Activated naive CD4-positive, alpha-beta T cell treated with anti-CD3 and anti-CD28 coated beads, Interleukin-2, amount 50 U/mL, for 24 hours (primary cell): ENCODE measurements at regions not wholly inside any gene's neighbourhood (a gene's known extent, or its start where the extent isn't known, plus 50 kb on each side); places are given as distances from the start of the nearest gene placed in this dataset.

Source experiments
- H3K27ac Mint-ChIP-seq: one replicate; pipeline ENCODE4 v1.8.0; 2021; ENCODE audit warnings: mild to moderate bottlenecking, mixed read lengths
- H3K27me3 Mint-ChIP-seq: one replicate; pipeline ENCODE4 v1.8.0; 2021; ENCODE audit warnings: mixed read lengths
- H3K36me3 Mint-ChIP-seq: one replicate; pipeline ENCODE4 v1.8.0; 2021; ENCODE audit warnings: mixed read lengths
- H3K4me1 Mint-ChIP-seq: one replicate; pipeline ENCODE4 v1.8.0; 2021; ENCODE audit warnings: mixed read lengths
- H3K4me3 Mint-ChIP-seq: one replicate; pipeline ENCODE4 v1.8.0; 2021; ENCODE audit warnings: mild to moderate bottlenecking, mixed read lengths
- H3K9me3 Mint-ChIP-seq: one replicate; pipeline ENCODE4 v1.8.0; 2021; ENCODE audit warnings: mixed read lengths

DNA sequence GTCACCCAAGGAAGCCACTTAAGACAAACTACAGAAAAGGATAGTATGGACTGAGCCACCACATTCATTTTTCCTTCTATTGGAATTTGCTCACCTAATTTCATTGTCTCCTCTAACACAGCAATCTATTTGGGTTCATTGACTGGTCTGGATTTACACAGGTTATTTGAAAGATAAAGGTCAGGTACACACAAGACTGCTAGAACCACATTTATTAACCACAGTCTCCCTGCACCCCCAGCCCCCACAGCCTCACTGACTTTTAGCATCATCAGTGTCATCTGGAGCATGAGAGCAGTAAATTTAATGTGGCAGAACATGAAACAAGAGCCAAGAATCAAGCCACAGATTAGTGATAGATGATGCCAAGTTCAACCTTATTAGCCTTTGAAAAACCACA is 226.9 kb upstream of the GYPC start:
- Mint-ChIP-seq H3K27ac (no peak overlapping the region), H3K9me3 (no peaks in the 10 kb centered on the region), H3K36me3 (no peaks in the 10 kb centered on the region), H3K4me3 (no peak overlapping the region), H3K27me3 (peaks cover 4% of the 10 kb centered on the region), H3K4me1 (no peaks in the 10 kb centered on the region)

GRCh38 chr2:126431136-126431535 is 224.8 kb upstream of the GYPC start:
- no peaks in the 10 kb centered on the region for H3K9me3 Mint-ChIP-seq
- H3K36me3 Mint-ChIP-seq = no peaks in the 10 kb centered on the region
- H3K27ac Mint-ChIP-seq = no peak overlapping the region
- peaks cover 2% of the 10 kb centered on the region for H3K27me3 Mint-ChIP-seq
- no peak overlapping the region for H3K4me3 Mint-ChIP-seq
- no peaks in the 10 kb centered on the region for H3K4me1 Mint-ChIP-seq

DNA sequence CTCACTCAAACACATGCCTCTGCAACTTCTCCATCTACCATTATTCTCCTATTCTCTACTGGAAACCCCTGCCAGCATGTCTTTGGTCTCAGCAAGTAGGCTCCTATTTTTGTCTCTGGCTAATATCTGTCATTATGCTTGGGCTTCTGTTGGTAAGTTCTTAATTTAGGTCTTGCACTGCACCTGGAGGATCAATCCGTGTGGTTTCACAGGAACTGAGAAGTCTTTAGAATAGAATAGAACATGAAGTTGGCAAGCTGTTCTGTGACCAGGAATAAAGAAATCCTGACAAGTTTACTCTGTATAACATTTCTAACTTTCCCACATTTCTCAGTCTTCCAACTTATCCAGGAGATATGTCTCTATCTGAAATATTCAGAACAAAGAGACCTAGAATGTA is 219.5 kb upstream of the GYPC start:
- H3K4me1 Mint-ChIP-seq = no peaks in the 10 kb centered on the region
- no peak overlapping the region for H3K27ac Mint-ChIP-seq
- no peaks in the 10 kb centered on the region for H3K36me3 Mint-ChIP-seq
- no peak overlapping the region for H3K4me3 Mint-ChIP-seq
- H3K9me3 Mint-ChIP-seq = no peaks in the 10 kb centered on the region
- peaks cover 3% of the 10 kb centered on the region for H3K27me3 Mint-ChIP-seq

DNA sequence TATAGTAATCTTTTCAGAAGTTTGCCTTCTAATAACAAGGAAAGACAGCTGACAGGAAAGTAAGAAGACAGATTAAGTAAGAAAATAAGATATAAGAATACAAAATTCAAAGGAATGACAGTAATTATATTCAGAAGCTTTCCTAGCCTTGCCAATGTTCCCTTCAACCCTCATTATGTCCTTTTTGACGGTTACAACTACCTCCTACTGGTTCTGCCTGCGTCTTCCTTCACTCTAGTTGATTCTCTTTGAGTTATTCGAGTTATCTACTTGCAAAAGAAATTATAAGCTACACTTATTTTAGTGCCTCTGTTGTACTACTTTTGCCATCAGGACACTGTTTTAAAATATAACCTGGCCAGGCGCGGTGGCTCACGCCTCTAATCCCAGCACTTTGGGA is 218.9 kb upstream of the GYPC start:
- Mint-ChIP-seq H3K27ac (no peak overlapping the region), H3K4me3 (no peak overlapping the region)

DNA sequence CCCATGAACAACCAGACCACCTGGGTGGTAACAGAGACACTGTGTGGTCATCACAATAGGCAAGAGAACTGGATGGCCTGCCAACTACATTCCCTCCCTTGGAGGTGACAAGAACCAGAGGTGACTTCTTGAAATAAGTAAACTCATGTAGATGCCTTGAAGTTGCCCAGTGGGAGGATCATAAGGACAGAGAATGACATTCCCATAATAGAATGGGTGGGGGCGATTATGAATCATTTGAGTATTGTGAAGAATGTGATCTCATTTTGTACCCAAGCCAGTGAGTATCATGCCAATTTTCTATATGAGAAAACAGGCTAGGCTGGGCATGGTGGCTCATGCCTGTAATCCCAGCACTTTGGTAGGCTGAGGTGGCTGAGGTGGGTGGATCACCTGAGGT is 211.4 kb upstream of the GYPC start:
- Mint-ChIP-seq H3K27me3 (peaks cover 5% of the 10 kb centered on the region), H3K27ac (no peak overlapping the region), H3K9me3 (no peaks in the 10 kb centered on the region), H3K36me3 (no peaks in the 10 kb centered on the region), H3K4me1 (no peaks in the 10 kb centered on the region), H3K4me3 (no peak overlapping the region)

More for the DNA sequence above, 218.9 kb upstream of the GYPC start:
- H3K27me3 Mint-ChIP-seq = peaks cover 3% of the 10 kb centered on the region
- H3K9me3 Mint-ChIP-seq = no peaks in the 10 kb centered on the region
- no peaks in the 10 kb centered on the region for H3K36me3 Mint-ChIP-seq
- H3K4me1 Mint-ChIP-seq = no peaks in the 10 kb centered on the region

- Mint-ChIP-seq H3K9me3 (no peaks in the 10 kb centered on the region), H3K27me3 (peaks cover 2% of the 10 kb centered on the region), H3K4me3 (no peak overlapping the region), H3K4me1 (no peaks in the 10 kb centered on the region), H3K27ac (no peak overlapping the region), H3K36me3 (no peaks in the 10 kb centered on the region)
Observed at GRCh38 chr2:126446106-126446695, 209.8 kb upstream of the GYPC start.

DNA sequence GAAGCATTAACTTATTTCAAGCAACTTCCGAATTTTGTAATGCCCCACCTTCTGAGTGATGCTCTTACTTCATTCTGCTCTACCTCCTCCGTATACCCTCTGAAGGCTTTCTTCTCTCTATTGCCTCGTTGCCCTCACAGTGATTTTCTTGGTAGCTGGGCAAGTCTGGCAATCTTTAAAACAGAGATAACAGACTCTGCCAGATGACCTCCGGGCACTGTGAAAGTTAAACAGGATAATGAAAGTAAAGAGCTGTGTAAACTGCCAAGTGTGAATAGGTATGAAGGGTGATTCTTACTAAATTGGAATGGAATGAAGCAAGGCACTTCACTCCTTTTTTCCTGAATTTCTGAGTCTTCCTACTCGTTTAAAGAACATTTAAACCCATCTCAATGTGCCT is 207.3 kb upstream of the GYPC start:
- Mint-ChIP-seq H3K27me3 (peaks cover 2% of the 10 kb centered on the region), H3K4me1 (no peaks in the 10 kb centered on the region), H3K27ac (no peak overlapping the region), H3K9me3 (no peaks in the 10 kb centered on the region), H3K36me3 (no peaks in the 10 kb centered on the region), H3K4me3 (no peak overlapping the region)

DNA sequence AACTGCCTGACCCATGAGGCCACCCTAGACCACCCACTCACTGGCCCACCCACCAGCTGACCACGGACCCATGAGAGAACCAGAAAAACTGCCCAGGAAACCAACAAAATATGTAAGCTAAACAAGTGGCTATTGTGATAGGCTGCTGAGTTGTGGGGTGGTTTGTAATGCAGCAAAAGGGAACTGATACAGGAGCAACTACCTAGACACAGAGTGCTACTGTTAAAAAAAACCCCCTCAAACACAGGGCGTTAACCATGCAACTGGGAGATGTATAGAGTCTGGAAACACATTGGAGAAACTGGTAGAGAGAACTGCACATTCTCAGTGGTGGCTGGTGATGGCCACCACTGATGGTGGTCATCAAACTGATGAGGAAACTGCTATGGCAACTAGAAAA is 206.3 kb upstream of the GYPC start:
- Mint-ChIP-seq H3K27me3 (peaks cover 4% of the 10 kb centered on the region), H3K4me1 (no peaks in the 10 kb centered on the region), H3K9me3 (no peaks in the 10 kb centered on the region), H3K36me3 (no peaks in the 10 kb centered on the region), H3K27ac (no peak overlapping the region), H3K4me3 (no peak overlapping the region)

DNA sequence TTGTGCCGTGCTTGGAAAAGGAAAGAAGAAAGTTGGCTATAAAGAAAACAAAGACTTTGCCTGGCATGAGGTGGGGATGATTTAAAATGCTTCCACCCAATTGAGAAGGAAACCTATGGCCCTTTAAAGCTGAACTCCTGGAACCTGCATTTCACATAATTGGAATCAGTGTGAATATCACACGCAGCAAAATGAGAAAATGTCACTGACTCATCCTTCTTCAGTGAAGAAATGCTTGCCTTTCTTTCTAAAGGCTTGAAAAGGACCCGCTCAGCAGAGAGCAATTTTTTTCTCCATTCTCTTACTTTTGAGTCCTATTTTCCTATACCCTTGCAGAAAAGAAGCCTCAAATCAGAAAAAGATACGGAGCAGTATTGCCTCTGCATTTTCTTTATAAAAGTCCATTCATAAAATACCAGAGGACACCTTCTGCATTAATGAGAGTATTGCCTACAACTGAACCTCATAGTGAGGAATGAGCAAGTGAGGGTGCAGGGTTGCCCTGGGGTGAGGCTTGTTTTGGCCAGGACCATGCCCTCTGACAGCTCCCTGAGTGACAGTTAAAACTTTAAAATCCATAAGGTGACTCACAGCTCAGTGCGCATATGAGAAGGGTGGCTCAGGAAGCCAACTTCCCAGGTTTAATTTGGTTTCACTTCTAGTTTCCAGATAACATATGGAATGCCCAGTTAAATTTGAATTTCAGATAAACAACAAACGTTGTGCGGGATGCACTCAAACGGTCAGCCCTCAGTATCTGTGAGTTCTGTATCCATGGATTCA is 191.9 kb upstream of the GYPC start:
- Mint-ChIP-seq H3K27ac (no peak overlapping the region), H3K36me3 (no peaks in the 10 kb centered on the region), H3K9me3 (no peaks in the 10 kb centered on the region), H3K27me3 (peaks cover 5% of the 10 kb centered on the region), H3K4me3 (no peak overlapping the region), H3K4me1 (no peaks in the 10 kb centered on the region)

DNA sequence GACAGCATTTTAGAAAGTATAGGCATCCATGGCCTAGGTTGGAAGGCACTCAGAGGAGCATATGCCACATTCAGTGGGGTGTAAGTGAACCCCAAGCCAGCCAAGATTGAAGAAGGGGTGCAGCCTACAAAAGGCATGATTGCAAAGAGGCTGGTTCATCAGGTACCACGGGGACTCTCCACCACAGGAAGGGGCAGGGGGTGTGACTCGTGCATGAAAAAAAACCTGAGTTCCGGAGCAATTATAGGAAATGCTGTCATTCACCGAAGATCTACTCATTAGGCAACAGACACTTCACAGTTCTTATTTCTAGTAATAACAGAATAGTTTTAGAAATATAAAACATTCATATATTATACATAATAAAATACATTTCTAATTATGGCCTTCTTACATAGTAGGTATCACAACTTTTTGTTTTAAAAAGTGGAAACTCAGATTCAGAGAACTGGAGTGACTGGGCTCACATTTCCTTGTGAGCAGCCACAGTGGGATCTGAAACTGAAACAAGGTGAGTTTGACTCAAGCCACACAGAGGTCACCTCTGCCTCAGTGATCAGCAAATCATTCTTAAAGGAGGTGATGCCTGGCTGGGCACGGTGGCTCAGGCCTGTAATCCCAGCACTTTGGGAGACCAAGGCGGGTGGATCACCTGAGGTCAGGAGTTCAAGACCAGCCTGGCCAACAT is 188.4 kb upstream of the GYPC start:
- Mint-ChIP-seq H3K4me3 (no peak overlapping the region), H3K4me1 (no peaks in the 10 kb centered on the region), H3K36me3 (no peaks in the 10 kb centered on the region), H3K27ac (no peak overlapping the region), H3K9me3 (no peaks in the 10 kb centered on the region), H3K27me3 (peaks cover 4% of the 10 kb centered on the region)

GRCh38 chr2:126475031-126475430 is 180.9 kb upstream of the GYPC start:
- H3K4me1 Mint-ChIP-seq = no peaks in the 10 kb centered on the region
- no peaks in the 10 kb centered on the region for H3K36me3 Mint-ChIP-seq
- no peak overlapping the region for H3K27ac Mint-ChIP-seq
- H3K27me3 Mint-ChIP-seq = peaks cover 6% of the 10 kb centered on the region
- peaks cover 4% of the 10 kb centered on the region for H3K9me3 Mint-ChIP-seq
- H3K4me3 Mint-ChIP-seq = no peak overlapping the region

- Mint-ChIP-seq H3K9me3 (peaks cover 4% of the 10 kb centered on the region), H3K27ac (no peak overlapping the region), H3K4me1 (no peaks in the 10 kb centered on the region), H3K27me3 (peaks cover 11% of the 10 kb centered on the region), H3K36me3 (no peaks in the 10 kb centered on the region), H3K4me3 (no peak overlapping the region)
Observed at GRCh38 chr2:126476691-126477090, 179.3 kb upstream of the GYPC start.

- peaks cover 7% of the 10 kb centered on the region for H3K27me3 Mint-ChIP-seq
- H3K4me1 Mint-ChIP-seq = no peaks in the 10 kb centered on the region
- no peak overlapping the region for H3K27ac Mint-ChIP-seq
- no peak overlapping the region for H3K4me3 Mint-ChIP-seq
- H3K36me3 Mint-ChIP-seq = no peaks in the 10 kb centered on the region
- peaks cover 4% of the 10 kb centered on the region for H3K9me3 Mint-ChIP-seq
Observed at GRCh38 chr2:126480033-126480432, 175.9 kb upstream of the GYPC start.

DNA sequence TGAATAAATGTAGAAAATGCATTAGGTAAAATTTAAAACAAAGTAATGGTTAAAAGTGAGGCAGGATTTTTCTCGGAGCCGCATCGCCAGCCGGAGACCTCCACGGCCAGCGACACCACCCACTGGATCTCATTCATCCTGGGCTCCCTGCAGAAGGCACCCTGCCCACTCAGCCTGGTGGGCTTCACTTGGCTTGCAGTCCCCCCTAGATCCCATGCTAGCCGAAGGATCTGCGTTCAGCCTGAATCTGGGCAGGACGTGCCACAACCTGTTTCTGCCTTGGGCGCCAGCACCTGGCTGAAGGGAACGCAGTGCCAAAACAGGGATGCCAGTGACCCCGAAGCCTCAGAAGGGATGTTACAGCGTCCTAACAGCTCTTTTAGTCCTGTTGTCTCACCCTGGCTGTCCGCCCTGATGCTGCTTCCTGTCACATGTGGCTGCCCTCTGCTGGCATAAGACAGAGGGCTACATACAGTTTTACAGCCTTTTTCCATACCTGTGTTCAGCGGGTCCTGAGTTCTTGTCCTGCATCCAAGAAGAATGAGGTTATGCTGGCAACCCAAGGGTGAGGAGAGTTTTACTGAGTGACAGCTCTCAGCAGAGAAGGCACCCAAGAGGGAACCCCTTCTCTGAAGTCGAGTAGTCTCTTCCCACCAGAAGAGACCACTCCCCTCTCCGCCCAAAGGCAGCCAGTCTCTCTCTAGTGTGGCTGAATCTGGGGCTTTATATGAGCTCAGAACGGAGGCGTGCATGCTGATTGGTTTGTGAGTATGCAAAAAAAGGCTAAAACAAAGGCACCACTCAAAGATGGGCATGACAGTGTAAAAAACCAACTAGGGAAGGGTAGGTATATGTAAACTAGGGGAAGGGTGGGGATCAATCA is 173.1 kb upstream of the GYPC start:
- Mint-ChIP-seq H3K4me1 (no peaks in the 10 kb centered on the region), H3K4me3 (no peak overlapping the region), H3K27ac (no peak overlapping the region), H3K9me3 (peaks cover 4% of the 10 kb centered on the region), H3K27me3 (peaks cover 5% of the 10 kb centered on the region), H3K36me3 (no peaks in the 10 kb centered on the region)

DNA sequence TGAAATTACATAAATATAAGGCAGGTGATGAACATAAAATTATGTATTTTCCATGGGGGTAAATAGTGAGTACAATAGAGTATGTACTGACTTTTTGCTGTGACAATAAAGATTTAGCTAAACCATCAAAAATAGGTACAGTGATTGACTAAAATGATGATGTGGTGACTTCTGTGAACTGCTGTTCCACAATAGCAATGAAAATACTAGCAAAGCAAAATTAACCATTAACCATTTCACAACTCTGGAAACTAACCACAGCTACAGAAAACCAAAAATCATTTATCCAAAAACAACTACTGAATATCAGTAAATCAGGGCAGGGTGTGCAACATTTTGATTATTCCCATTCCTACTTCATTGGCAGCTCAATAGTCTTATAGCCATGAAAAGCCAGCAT is 161.4 kb upstream of the GYPC start:
- peaks cover 9% of the 10 kb centered on the region for H3K9me3 Mint-ChIP-seq
- H3K27ac Mint-ChIP-seq = no peak overlapping the region
- H3K27me3 Mint-ChIP-seq = peaks cover 15% of the 10 kb centered on the region
- H3K4me3 Mint-ChIP-seq = no peak overlapping the region
- H3K36me3 Mint-ChIP-seq = peaks cover 3% of the 10 kb centered on the region
- no peaks in the 10 kb centered on the region for H3K4me1 Mint-ChIP-seq
